K562 (cell line): ENCODE measurements at regions not wholly inside any gene's neighbourhood (a gene's known extent, or its start where the extent isn't known, plus 50 kb on each side); places are given as distances from the start of the nearest gene placed in this dataset.
"Not testable (repeated sequence)": the region's sequence is repeated elsewhere in the genome, so short reads cannot be mapped to it uniquely, and the experiment has no call there.

Experiments
- ATAC-seq: fragments of 200-7000 bp; cut with Tn5 transposase; 3 replicates; pipeline ENCODE4 v1.9.1; 2020; ENCODE audit warnings: moderate library complexity
- BruUV-seq: library from RNA; stranded (reverse); fragments of 400-500 nt; replicated peaks from 2 replicates; lab custom pipeline; 2021; lab: Mats Ljungman, UMichigan
- CTCF ChIA-PET: fragments of 300-600 bp; formaldehyde crosslinking; extraction: SDS; loops from one replicate; lab custom pipeline; 2021; ENCODE audit warnings: low intra/inter-chr PET ratio; lab: Yijun Ruan, JAX
- POLR2A ChIA-PET: fragments of 300-600, 350-650 bp; sonication (Branson Sonifier 250); formaldehyde crosslinking; extraction: SDS; loops from one replicate; lab custom pipeline; 2021; ENCODE audit warnings: antibody characterized with exemption, inconsistent platforms; lab: Yijun Ruan, JAX
- DNase-seq, 4 experiments: peaks; one replicate each; pipeline versions ENCODE4 v3.0.0 to v3.0.0-alpha.2; 2011 to 2018; ENCODE audit warnings: low spot score in 3 of 4, mixed read lengths in 3 of 4; ENCODE audit errors: extremely low read depth in 1 of 4
- FAIRE-seq: peaks from 2 replicates; lab custom pipeline; 2011; peaks lifted over from hg19 to GRCh38; lab: Jason Lieb, UNC
- H2AFZ ChIP-seq: 2 replicates; pipeline ENCODE4 v1.6.0; 2011; ENCODE audit warnings: low read depth, low read length, control low read depth, inconsistent platforms
- H3K27ac ChIP-seq: fragments of 200-600 bp; 3 replicates; pipeline ENCODE4 v1.8.0; 2011; ENCODE audit warnings: low read depth, mild to moderate bottlenecking, control low read depth, inconsistent platforms, low read length, moderate library complexity, mixed read lengths; ENCODE audit errors: extremely low read depth
- H3K27me3 ChIP-seq, 2 experiments: fragments of 300-600 bp in 1 of 2; 2 replicates in 1 of 2; 3 replicates in 1 of 2; pipeline versions ENCODE4 v1.6.0 to v1.8.0; 2011; ENCODE audit warnings: inconsistent platforms in 2 of 2, low read length in 2 of 2, mild to moderate bottlenecking in 1 of 2, mixed read lengths in 1 of 2, moderate library complexity in 1 of 2; ENCODE audit not compliant: control insufficient read depth in 2 of 2, insufficient read depth in 2 of 2
- H3K36me3 ChIP-seq: fragments of 300-600 bp; 3 replicates; pipeline ENCODE4 v1.8.0; 2011; ENCODE audit warnings: mild to moderate bottlenecking, low read length, inconsistent platforms; ENCODE audit not compliant: control insufficient read depth, insufficient read depth
- H3K4me1 ChIP-seq, 2 experiments: fragments of 200-600 bp in 1 of 2; replicated peaks in 1 of 2; 2 replicates in 1 of 2; 3 replicates in 1 of 2; pipeline versions ENCODE4 v1.5.1 to v1.8.0; 2011; ENCODE audit warnings: inconsistent platforms in 2 of 2, low read length in 2 of 2, mild to moderate bottlenecking in 1 of 2, mixed read lengths in 1 of 2, moderate library complexity in 1 of 2; ENCODE audit not compliant: control insufficient read depth in 2 of 2, insufficient read depth in 2 of 2
- H3K4me2 ChIP-seq: 2 replicates; pipeline ENCODE4 v1.6.1; 2011; ENCODE audit warnings: low read length, control low read depth, inconsistent platforms, mixed read lengths; ENCODE audit not compliant: insufficient read depth
- H3K4me3 ChIP-seq: fragments of 200-600 bp; sonication (generic), shearing (Covaris generic); 2 replicates; pipeline ENCODE4 v1.5.1; 2016; ENCODE audit warnings: control low read depth, inconsistent platforms
- H3K79me2 ChIP-seq: fragments of 200-600 bp; 3 replicates; pipeline ENCODE4 v1.8.0; 2011; ENCODE audit warnings: low read length, inconsistent platforms; ENCODE audit not compliant: control insufficient read depth, insufficient read depth
- H3K9ac ChIP-seq, 2 experiments: 2 replicates each; pipeline versions ENCODE4 v1.6.0 to v1.6.1; 2011; ENCODE audit warnings: low read depth in 2 of 2, low read length in 2 of 2, control low read depth in 1 of 2, inconsistent platforms in 1 of 2, mild to moderate bottlenecking in 1 of 2, mixed read lengths in 1 of 2; ENCODE audit not compliant: insufficient read depth in 1 of 2
- H3K9me1 ChIP-seq: one replicate; pipeline ENCODE4 v1.6.0; 2011; ENCODE audit warnings: inconsistent platforms, mild to moderate bottlenecking, low read length, moderate library complexity; ENCODE audit not compliant: control insufficient read depth, insufficient read depth
- H3K9me3 ChIP-seq: replicated peaks from 2 replicates; pipeline ENCODE4 v1.5.1; 2011; ENCODE audit warnings: low read depth, low read length, inconsistent platforms; ENCODE audit not compliant: control insufficient read depth, insufficient read depth
- H4K20me1 ChIP-seq: replicated peaks from 2 replicates; pipeline ENCODE4 v1.6.1; 2011; ENCODE audit warnings: low read length, inconsistent platforms, mixed read lengths; ENCODE audit not compliant: control insufficient read depth, insufficient read depth
- BHLHE40 ChIP-seq: IDR thresholded peaks from 2 replicates; pipeline ENCODE4 v1.6.1; 2011; ENCODE audit warnings: low read length, improper control_type of control experiment
- FOSL1 ChIP-seq: fragments of 200-800 bp; sonication (Bioruptor generic); conservative IDR thresholded peaks from 2 replicates; pipeline ENCODE4 v1.6.1; 2016; ENCODE audit warnings: missing genetic modification characterization, missing compliant biosample characterization
- MCM3 ChIP-seq: fragments of 450-650 bp; IDR thresholded peaks from 2 replicates; pipeline ENCODE4 v1.6.1; 2016
- SIN3B ChIP-seq: fragments of 450-650 bp; IDR thresholded peaks from 2 replicates; pipeline ENCODE4 v1.6.1; 2017; ENCODE audit warnings: low read depth, mild to moderate bottlenecking, moderate library complexity
- SMARCE1 ChIP-seq: fragments of 450-650 bp; IDR thresholded peaks from 2 replicates; pipeline ENCODE4 v1.7.1; 2016; ENCODE audit warnings: mild to moderate bottlenecking
- TFE3 ChIP-seq: fragments of 450-650 bp; formaldehyde crosslinking; IDR thresholded peaks from 2 replicates; pipeline ENCODE4 v1.4.0; 2020; ENCODE audit warnings: mild to moderate bottlenecking, mixed read lengths
- ZBTB12 ChIP-seq: fragments of 250-450 bp; sonication (Bioruptor Pico); IDR thresholded peaks from 2 replicates; pipeline ENCODE4 v1.4.0; 2020
- WGBS: fragments of 100-300 bp; shearing (Covaris generic); methylation state at CpG from one replicate; pipeline ENCODE4 v1.1.6; 2016; ENCODE audit warnings: low coverage, mixed read lengths; ENCODE audit not compliant: insufficient coverage; ENCODE audit errors: missing lambda C conversion rate; 5-methylcytosine and 5-hydroxymethylcytosine counted together
- in situ Hi-C: fragments of 300-500 bp; cut with MboI; formaldehyde crosslinking; loops from 4 replicates; pipeline ENCODE4 v1.15.0; 2018; ENCODE audit warnings: inconsistent platforms, mixed read lengths
- intact Hi-C: fragments of 100-400 bp; cut with micrococcal nuclease; formaldehyde crosslinking; loops from 2 replicates; pipeline ENCODE4 v1.14.2; 2022

GRCh38 chr13:109312399-109312798, 474.0 kb downstream of the IRS2 start:
- FAIRE-seq: no peak
- no peaks in the 10 kb centered on the region for H3K36me3 ChIP-seq
- intact Hi-C loops (no loop called here), in situ Hi-C loops (no loop called here)
- no peak for TF ChIP-seq TFE3
- TF ChIP-seq BHLHE40: no peak
- TF ChIP-seq FOSL1 (tag): no peak
- TF ChIP-seq SIN3B: no peak
- TF ChIP-seq SMARCE1: no peak
- TF ChIP-seq ZBTB12 (CRISPR knock-in tag): no peak
- TF ChIP-seq MCM3: no peak
- ATAC-seq: no peak
- no peak for DNase-seq
- CTCF ChIA-PET: no interaction called here
- no peak overlapping the region for H3K9ac ChIP-seq
- H2AFZ ChIP-seq: no peak overlapping the region
- POLR2A ChIA-PET: no interaction called here
- no peak overlapping the region for H3K4me2 ChIP-seq
- no peaks in the 10 kb centered on the region for H3K9me3 ChIP-seq
- H3K27me3 ChIP-seq: no peaks in the 10 kb centered on the region
- H4K20me1 ChIP-seq: no peaks in the 10 kb centered on the region
- H3K9me1 ChIP-seq: no peaks in the 10 kb centered on the region
- H3K4me3 ChIP-seq: no peak overlapping the region
- no TSS peak for BruUV-seq
- H3K27ac ChIP-seq: no peak overlapping the region
- H3K4me1 ChIP-seq: no peaks in the 10 kb centered on the region
- H3K79me2 ChIP-seq: no peaks in the 10 kb centered on the region

GRCh38 chr13:109311431-109311976, 474.9 kb downstream of the IRS2 start:
- WGBS: 0% methylated on average over 4 of the region's 33 CpGs
- intact Hi-C loops: not testable (repeated sequence)

More at GRCh38 chr13:109311431-109311976, 474.9 kb downstream of the IRS2 start:
- H3K27ac ChIP-seq, H4K20me1 ChIP-seq, H3K36me3 ChIP-seq, DNase-seq, H3K79me2 ChIP-seq, H3K9ac ChIP-seq, POLR2A ChIA-PET, in situ Hi-C loops, H3K4me2 ChIP-seq, H3K27me3 ChIP-seq, H3K9me3 ChIP-seq, H3K4me1 ChIP-seq, H3K4me3 ChIP-seq, H2AFZ ChIP-seq, CTCF ChIA-PET, BruUV-seq, ATAC-seq, FAIRE-seq, H3K9me1 ChIP-seq: not testable (repeated sequence)
